ENCODE measurements at regions not wholly inside any gene's neighbourhood (a gene's known extent, or its start where the extent isn't known, plus 50 kb on each side); places are given as distances from the start of the nearest gene placed in this dataset.

DNA sequence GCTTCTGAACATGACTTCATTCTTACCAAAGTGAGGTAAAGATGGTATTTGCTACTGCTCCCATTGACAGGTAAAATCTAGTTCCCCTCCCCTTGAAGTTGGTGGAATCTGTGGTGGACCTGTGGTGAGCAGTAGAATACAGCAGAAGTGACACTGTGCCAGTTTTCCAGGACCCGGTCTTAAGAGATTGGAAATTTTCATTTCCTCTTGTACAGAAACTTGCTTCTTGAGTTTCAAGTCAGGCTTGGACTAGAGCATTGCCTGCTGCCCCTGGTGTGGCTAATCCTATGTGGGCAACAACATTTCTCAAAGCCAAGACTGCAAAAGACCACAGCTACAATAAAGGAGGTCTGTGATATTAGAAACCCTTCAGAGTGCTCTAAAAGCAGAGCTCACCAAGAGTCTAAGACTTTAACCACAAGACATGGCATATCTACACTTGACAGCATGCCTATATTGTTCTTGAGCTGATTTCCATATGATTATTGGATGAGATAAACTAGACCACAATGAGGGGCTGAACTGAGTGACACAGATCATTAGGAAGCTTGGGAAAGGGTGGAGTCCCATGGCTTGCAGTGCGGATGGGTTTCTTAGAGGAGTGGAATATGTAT lies 458.1 kb downstream of the BCL11A start:
- TF ChIP-seq EZH2 (IDR thresholded peaks at IDR 0.05; ENCODE audit: low read depth, low read length, severe bottlenecking) (no peak), CTCF (IDR thresholded peaks at IDR 0.05; ENCODE audit: control extremely low read depth in 1 of 3, insufficient read depth in 1 of 3, low read depth in 1 of 3, low read length in 3 of 3) (no peak), RXRA (IDR thresholded peaks at IDR 0.05; ENCODE audit: insufficient read depth, low read depth, low read length) (no peak), CREB1 (IDR thresholded peaks at IDR 0.05) (no peak)
- TF ChIP-seq, protein P1, sequence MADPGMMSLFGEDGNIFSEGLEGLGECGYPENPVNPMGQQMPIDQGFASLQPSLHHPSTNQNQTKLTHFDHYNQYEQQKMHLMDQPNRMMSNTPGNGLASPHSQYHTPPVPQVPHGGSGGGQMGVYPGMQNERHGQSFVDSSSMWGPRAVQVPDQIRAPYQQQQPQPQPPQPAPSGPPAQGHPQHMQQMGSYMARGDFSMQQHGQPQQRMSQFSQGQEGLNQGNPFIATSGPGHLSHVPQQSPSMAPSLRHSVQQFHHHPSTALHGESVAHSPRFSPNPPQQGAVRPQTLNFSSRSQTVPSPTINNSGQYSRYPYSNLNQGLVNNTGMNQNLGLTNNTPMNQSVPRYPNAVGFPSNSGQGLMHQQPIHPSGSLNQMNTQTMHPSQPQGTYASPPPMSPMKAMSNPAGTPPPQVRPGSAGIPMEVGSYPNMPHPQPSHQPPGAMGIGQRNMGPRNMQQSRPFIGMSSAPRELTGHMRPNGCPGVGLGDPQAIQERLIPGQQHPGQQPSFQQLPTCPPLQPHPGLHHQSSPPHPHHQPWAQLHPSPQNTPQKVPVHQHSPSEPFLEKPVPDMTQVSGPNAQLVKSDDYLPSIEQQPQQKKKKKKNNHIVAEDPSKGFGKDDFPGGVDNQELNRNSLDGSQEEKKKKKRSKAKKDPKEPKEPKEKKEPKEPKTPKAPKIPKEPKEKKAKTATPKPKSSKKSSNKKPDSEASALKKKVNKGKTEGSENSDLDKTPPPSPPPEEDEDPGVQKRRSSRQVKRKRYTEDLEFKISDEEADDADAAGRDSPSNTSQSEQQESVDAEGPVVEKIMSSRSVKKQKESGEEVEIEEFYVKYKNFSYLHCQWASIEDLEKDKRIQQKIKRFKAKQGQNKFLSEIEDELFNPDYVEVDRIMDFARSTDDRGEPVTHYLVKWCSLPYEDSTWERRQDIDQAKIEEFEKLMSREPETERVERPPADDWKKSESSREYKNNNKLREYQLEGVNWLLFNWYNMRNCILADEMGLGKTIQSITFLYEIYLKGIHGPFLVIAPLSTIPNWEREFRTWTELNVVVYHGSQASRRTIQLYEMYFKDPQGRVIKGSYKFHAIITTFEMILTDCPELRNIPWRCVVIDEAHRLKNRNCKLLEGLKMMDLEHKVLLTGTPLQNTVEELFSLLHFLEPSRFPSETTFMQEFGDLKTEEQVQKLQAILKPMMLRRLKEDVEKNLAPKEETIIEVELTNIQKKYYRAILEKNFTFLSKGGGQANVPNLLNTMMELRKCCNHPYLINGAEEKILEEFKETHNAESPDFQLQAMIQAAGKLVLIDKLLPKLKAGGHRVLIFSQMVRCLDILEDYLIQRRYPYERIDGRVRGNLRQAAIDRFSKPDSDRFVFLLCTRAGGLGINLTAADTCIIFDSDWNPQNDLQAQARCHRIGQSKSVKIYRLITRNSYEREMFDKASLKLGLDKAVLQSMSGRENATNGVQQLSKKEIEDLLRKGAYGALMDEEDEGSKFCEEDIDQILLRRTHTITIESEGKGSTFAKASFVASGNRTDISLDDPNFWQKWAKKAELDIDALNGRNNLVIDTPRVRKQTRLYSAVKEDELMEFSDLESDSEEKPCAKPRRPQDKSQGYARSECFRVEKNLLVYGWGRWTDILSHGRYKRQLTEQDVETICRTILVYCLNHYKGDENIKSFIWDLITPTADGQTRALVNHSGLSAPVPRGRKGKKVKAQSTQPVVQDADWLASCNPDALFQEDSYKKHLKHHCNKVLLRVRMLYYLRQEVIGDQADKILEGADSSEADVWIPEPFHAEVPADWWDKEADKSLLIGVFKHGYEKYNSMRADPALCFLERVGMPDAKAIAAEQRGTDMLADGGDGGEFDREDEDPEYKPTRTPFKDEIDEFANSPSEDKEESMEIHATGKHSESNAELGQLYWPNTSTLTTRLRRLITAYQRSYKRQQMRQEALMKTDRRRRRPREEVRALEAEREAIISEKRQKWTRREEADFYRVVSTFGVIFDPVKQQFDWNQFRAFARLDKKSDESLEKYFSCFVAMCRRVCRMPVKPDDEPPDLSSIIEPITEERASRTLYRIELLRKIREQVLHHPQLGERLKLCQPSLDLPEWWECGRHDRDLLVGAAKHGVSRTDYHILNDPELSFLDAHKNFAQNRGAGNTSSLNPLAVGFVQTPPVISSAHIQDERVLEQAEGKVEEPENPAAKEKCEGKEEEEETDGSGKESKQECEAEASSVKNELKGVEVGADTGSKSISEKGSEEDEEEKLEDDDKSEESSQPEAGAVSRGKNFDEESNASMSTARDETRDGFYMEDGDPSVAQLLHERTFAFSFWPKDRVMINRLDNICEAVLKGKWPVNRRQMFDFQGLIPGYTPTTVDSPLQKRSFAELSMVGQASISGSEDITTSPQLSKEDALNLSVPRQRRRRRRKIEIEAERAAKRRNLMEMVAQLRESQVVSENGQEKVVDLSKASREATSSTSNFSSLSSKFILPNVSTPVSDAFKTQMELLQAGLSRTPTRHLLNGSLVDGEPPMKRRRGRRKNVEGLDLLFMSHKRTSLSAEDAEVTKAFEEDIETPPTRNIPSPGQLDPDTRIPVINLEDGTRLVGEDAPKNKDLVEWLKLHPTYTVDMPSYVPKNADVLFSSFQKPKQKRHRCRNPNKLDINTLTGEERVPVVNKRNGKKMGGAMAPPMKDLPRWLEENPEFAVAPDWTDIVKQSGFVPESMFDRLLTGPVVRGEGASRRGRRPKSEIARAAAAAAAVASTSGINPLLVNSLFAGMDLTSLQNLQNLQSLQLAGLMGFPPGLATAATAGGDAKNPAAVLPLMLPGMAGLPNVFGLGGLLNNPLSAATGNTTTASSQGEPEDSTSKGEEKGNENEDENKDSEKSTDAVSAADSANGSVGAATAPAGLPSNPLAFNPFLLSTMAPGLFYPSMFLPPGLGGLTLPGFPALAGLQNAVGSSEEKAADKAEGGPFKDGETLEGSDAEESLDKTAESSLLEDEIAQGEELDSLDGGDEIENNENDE (IDR thresholded peaks at IDR 0.05; ENCODE audit: insufficient replicate concordance, low read length) = no peak
